ENCODE measurements at regions not wholly inside any gene's neighbourhood (a gene's known extent, or its start where the extent isn't known, plus 50 kb on each side); places are given as distances from the start of the nearest gene placed in this dataset.
"Not testable (repeated sequence)": the region's sequence is repeated elsewhere in the genome, so short reads cannot be mapped to it uniquely, and the experiment has no call there.

DNA sequence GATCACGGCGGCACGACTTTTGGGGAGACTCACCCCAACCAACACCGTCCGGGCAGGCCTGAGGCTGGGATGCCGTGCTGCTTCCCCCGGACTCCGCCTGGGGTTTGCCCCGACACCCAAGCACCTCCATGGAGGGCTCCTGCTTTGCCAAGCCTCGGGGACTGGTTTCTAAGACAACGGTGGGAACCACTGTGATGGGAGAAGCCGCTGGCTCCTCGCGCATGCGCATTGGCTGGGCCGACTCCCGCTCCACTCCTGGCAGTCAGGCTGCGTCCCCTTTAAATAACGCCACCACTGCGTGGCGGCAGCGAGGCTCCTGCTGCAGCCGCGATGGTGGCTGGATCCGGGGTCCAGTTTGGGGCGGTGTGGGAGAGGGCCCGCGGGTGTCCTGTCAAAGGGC is 201.0 kb downstream of the ZNF716 start:
- POLR2A ChIA-PET = no interaction called here
- FAIRE-seq = no peak
- no peak overlapping the region for H3K4me3 ChIP-seq
- no peaks in the 10 kb centered on the region for H3K9me3 ChIP-seq (replicated peaks; ENCODE audit: control insufficient read depth, insufficient read depth, low read depth, low read length)
- no peaks in the 10 kb centered on the region for H4K20me1 ChIP-seq (replicated peaks; ENCODE audit: control insufficient read depth, insufficient read depth, low read length)
- no TSS peak for BruUV-seq (replicated peaks)
- ATAC-seq = no peak
- no peaks in the 10 kb centered on the region for H3K36me3 ChIP-seq (ENCODE audit: control insufficient read depth, insufficient read depth, low read length)
- no peaks in the 10 kb centered on the region for H3K79me2 ChIP-seq (ENCODE audit: control insufficient read depth, insufficient read depth, low read length)
- in situ Hi-C loops (cut with MboI) = no loop called here
- H3K4me2 ChIP-seq (ENCODE audit: insufficient read depth, low read length) = no peak overlapping the region
- CTCF ChIA-PET (ENCODE audit: low intra/inter-chr PET ratio) = no interaction called here
- no peak overlapping the region for H3K27ac ChIP-seq (ENCODE audit: extremely low read depth, low read depth, low read length)
- H3K9ac ChIP-seq (ENCODE audit: insufficient read depth in 1 of 2, low read depth in 2 of 2, low read length in 2 of 2) = no peak overlapping the region
- H3K27me3 ChIP-seq (ENCODE audit: control insufficient read depth in 2 of 2, insufficient read depth in 2 of 2, low read length in 2 of 2) = no peaks in the 10 kb centered on the region
- no peak for DNase-seq (ENCODE audit: extremely low read depth in 1 of 4, low spot score in 3 of 4)
- H3K9me1 ChIP-seq (ENCODE audit: control insufficient read depth, insufficient read depth, low read length) = no peaks in the 10 kb centered on the region
- 8% methylated on average over 28 of the region's 28 CpGs for WGBS (ENCODE audit: insufficient coverage, low coverage, missing lambda C conversion rate)
- intact Hi-C loops (cut with micrococcal nuclease) = no loop called here
- peak; percentile 77 to 80 for TF ChIP-seq NRF1 (conservative IDR thresholded peaks at IDR 0.05 in 1 of 2, IDR thresholded peaks at IDR 0.05 in 1 of 2)
- TF ChIP-seq, protein P1, sequence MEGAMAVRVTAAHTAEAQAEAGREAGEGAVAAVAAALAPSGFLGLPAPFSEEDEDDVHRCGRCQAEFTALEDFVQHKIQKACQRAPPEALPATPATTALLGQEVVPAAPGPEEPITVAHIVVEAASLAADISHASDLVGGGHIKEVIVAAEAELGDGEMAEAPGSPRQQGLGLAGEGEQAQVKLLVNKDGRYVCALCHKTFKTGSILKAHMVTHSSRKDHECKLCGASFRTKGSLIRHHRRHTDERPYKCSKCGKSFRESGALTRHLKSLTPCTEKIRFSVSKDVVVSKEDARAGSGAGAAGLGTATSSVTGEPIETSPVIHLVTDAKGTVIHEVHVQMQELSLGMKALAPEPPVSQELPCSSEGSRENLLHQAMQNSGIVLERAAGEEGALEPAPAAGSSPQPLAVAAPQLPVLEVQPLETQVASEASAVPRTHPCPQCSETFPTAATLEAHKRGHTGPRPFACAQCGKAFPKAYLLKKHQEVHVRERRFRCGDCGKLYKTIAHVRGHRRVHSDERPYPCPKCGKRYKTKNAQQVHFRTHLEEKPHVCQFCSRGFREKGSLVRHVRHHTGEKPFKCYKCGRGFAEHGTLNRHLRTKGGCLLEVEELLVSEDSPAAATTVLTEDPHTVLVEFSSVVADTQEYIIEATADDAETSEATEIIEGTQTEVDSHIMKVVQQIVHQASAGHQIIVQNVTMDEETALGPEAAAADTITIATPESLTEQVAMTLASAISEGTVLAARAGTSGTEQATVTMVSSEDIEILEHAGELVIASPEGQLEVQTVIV (CRISPR knock-in tag; IDR thresholded peaks at IDR 0.05; ENCODE audit: borderline replicate concordance) = no peak
- H2AFZ ChIP-seq (ENCODE audit: low read depth, low read length) = no peak overlapping the region
- no peaks in the 10 kb centered on the region for H3K4me1 ChIP-seq (replicated peaks in 1 of 2; ENCODE audit: control insufficient read depth in 2 of 2, insufficient read depth in 2 of 2, low read length in 2 of 2)

DNA sequence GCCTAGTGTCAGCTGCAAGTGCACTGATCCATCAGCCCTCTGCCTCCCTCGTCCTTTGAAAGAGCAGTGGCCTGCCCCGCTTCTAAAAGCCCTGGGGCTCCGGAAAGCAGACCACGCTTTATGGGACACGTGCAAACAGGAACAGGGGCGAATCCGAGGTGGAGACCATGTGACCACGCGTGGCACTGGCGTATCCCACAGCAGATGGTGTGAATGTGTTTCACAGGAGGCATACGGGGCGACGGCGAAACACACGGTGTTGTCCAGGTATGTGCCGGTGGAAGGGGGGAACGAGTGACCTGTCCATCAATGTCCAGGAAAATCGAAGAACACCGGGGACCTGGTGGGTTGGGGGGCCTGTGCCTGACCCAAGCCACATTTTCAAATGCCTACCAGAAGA is 201.6 kb downstream of the ZNF716 start:
- POLR2A ChIA-PET; in situ Hi-C loops (cut with MboI): not testable (repeated sequence)

More for the DNA sequence above, 201.6 kb downstream of the ZNF716 start:
- H3K27ac ChIP-seq (ENCODE audit: extremely low read depth, low read depth, low read length); H3K79me2 ChIP-seq (ENCODE audit: control insufficient read depth, insufficient read depth, low read length); H3K9ac ChIP-seq (ENCODE audit: insufficient read depth in 1 of 2, low read depth in 2 of 2, low read length in 2 of 2); CTCF ChIA-PET (ENCODE audit: low intra/inter-chr PET ratio); DNase-seq (ENCODE audit: extremely low read depth in 1 of 4, low spot score in 3 of 4); intact Hi-C loops (cut with micrococcal nuclease); H3K9me3 ChIP-seq (replicated peaks; ENCODE audit: control insufficient read depth, insufficient read depth, low read depth, low read length); H3K4me1 ChIP-seq (replicated peaks in 1 of 2; ENCODE audit: control insufficient read depth in 2 of 2, insufficient read depth in 2 of 2, low read length in 2 of 2); H3K4me2 ChIP-seq (ENCODE audit: insufficient read depth, low read length); H2AFZ ChIP-seq (ENCODE audit: low read depth, low read length); H3K9me1 ChIP-seq (ENCODE audit: control insufficient read depth, insufficient read depth, low read length); H3K36me3 ChIP-seq (ENCODE audit: control insufficient read depth, insufficient read depth, low read length); ATAC-seq; H4K20me1 ChIP-seq (replicated peaks; ENCODE audit: control insufficient read depth, insufficient read depth, low read length); H3K27me3 ChIP-seq (ENCODE audit: control insufficient read depth in 2 of 2, insufficient read depth in 2 of 2, low read length in 2 of 2); FAIRE-seq; BruUV-seq (replicated peaks); H3K4me3 ChIP-seq: not testable (repeated sequence)
- 3% methylated on average over 19 of the region's 19 CpGs for WGBS (ENCODE audit: insufficient coverage, low coverage, missing lambda C conversion rate)

Data from K562 (cell line).